Gastroesophageal sphincter (tissue), 4 donors: ENCODE measurements at regions not wholly inside any gene's neighbourhood (a gene's known extent, or its start where the extent isn't known, plus 50 kb on each side); places are given as distances from the start of the nearest gene placed in this dataset.
"Not testable (repeated sequence)": the region's sequence is repeated elsewhere in the genome, so short reads cannot be mapped to it uniquely, and the experiment has no call there.

Experiments used
- ATAC-seq: fragments of 150-250 bp; one replicate; pipeline ENCODE4 v1.9.1; 2016; ENCODE audit warnings: mild to moderate bottlenecking, moderate library complexity
- H3K27ac ChIP-seq, 4 donors: fragments of 200-600 bp; sonication (generic) in 3 of 4; 1 replicate in 3 of 4; 2 replicates in 1 of 4; pipeline ENCODE4 v1.5.1; 2016 to 2019
- H3K27me3 ChIP-seq: fragments of 200-600 bp; sonication (generic); one replicate; pipeline ENCODE4 v1.5.1; 2019
- H3K36me3 ChIP-seq, 2 donors: fragments of 200-600 bp; sonication (generic); one replicate each; pipeline ENCODE4 v1.5.1; 2019; ENCODE audit warnings: control low read depth in 1 of 2
- H3K4me1 ChIP-seq, 3 donors: fragments of 200-600 bp; sonication (generic); 1 replicate in 2 of 3; 2 replicates in 1 of 3; pipeline ENCODE4 v1.5.1; 2016 to 2019; ENCODE audit warnings: control low read depth in 2 of 3
- H3K4me3 ChIP-seq, 2 donors: fragments of 200-600 bp; sonication (generic); one replicate each; pipeline ENCODE4 v1.5.1; 2019; ENCODE audit warnings: mild to moderate bottlenecking in 1 of 2, moderate library complexity in 1 of 2
- H3K9me3 ChIP-seq, 3 donors: fragments of 200-600 bp; sonication (generic); one replicate each; pipeline ENCODE4 v1.5.1; 2017 to 2019; ENCODE audit warnings: control low read depth in 2 of 3
- EP300 ChIP-seq: sonication (generic); formaldehyde crosslinking; IDR thresholded peaks from one replicate; pipeline ENCODE4 v1.6.1; 2017; ENCODE audit warnings: antibody characterized with exemption, mild to moderate bottlenecking
- POLR2A ChIP-seq, 2 donors: fragments of 450-650 bp; IDR thresholded peaks; one replicate each; pipeline ENCODE4 v1.6.1; 2017; ENCODE audit warnings: antibody characterized with exemption in 2 of 2, mild to moderate bottlenecking in 2 of 2, moderate library complexity in 1 of 2
- POLR2AphosphoS5 ChIP-seq: sonication (generic); formaldehyde crosslinking; IDR thresholded peaks from one replicate; pipeline ENCODE4 v1.6.1; 2017; ENCODE audit warnings: antibody characterized with exemption
- WGBS, 2 donors: methylation state at CpG; one replicate each; pipeline ENCODE4 v1.1.5; 2018; ENCODE audit warnings: low coverage in 1 of 2; 5-methylcytosine and 5-hydroxymethylcytosine counted together
- TF ChIP-seq, protein P1 (sequence below), 4 experiments: fragments of 200-600 bp in 2 of 4; fragments of 450-650 bp in 2 of 4; sonication (generic) in 1 of 4; IDR thresholded peaks; one replicate each; pipeline ENCODE4 v1.5.1; 2017 to 2019; ENCODE audit warnings: antibody characterized with exemption in 4 of 4, mild to moderate bottlenecking in 2 of 4, moderate library complexity in 2 of 4

DNA sequence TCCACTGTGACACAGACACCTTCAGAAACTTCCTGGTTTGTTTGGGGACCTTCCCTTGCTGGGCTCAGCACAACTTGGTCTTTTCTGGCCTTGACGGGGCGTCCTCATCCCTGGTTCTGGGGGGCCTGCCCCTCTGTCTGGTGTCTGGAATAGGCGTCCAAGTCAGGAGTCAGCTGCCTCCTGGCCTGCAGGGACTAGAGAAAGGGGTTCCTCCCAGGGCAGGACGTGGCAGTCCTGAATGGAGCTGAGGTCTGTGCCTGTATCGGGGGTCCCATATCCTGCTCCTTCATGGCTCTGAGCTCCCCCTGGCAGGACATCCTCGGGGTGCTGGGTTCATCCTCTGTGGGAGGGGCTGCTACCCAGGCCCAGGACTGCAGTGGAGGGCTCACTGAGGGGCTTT lies 384.0 kb downstream of the TMEM121 start:
- no peaks in the 10 kb centered on the region for H3K36me3 ChIP-seq
- H3K4me1 ChIP-seq: no peaks in the 10 kb centered on the region
- H3K4me3 ChIP-seq: no peak overlapping the region
- H3K27me3 ChIP-seq: peaks cover 16% of the 10 kb centered on the region
- TF ChIP-seq, protein P1, sequence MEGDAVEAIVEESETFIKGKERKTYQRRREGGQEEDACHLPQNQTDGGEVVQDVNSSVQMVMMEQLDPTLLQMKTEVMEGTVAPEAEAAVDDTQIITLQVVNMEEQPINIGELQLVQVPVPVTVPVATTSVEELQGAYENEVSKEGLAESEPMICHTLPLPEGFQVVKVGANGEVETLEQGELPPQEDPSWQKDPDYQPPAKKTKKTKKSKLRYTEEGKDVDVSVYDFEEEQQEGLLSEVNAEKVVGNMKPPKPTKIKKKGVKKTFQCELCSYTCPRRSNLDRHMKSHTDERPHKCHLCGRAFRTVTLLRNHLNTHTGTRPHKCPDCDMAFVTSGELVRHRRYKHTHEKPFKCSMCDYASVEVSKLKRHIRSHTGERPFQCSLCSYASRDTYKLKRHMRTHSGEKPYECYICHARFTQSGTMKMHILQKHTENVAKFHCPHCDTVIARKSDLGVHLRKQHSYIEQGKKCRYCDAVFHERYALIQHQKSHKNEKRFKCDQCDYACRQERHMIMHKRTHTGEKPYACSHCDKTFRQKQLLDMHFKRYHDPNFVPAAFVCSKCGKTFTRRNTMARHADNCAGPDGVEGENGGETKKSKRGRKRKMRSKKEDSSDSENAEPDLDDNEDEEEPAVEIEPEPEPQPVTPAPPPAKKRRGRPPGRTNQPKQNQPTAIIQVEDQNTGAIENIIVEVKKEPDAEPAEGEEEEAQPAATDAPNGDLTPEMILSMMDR (IDR thresholded peaks at IDR 0.05): no peak
- no peak for TF ChIP-seq EP300
- TF ChIP-seq POLR2A (IDR thresholded peaks at IDR 0.05): no peak
- no peak for TF ChIP-seq POLR2AphosphoS5
- peaks cover 0 to 14% (median 0%) of the 10 kb centered on the region in 3 donors for H3K9me3 ChIP-seq
- WGBS, 2 donors: no CpG with 5 or more reads among the region's 6 CpGs
- no peak overlapping the region for H3K27ac ChIP-seq
- ATAC-seq: no peak

DNA sequence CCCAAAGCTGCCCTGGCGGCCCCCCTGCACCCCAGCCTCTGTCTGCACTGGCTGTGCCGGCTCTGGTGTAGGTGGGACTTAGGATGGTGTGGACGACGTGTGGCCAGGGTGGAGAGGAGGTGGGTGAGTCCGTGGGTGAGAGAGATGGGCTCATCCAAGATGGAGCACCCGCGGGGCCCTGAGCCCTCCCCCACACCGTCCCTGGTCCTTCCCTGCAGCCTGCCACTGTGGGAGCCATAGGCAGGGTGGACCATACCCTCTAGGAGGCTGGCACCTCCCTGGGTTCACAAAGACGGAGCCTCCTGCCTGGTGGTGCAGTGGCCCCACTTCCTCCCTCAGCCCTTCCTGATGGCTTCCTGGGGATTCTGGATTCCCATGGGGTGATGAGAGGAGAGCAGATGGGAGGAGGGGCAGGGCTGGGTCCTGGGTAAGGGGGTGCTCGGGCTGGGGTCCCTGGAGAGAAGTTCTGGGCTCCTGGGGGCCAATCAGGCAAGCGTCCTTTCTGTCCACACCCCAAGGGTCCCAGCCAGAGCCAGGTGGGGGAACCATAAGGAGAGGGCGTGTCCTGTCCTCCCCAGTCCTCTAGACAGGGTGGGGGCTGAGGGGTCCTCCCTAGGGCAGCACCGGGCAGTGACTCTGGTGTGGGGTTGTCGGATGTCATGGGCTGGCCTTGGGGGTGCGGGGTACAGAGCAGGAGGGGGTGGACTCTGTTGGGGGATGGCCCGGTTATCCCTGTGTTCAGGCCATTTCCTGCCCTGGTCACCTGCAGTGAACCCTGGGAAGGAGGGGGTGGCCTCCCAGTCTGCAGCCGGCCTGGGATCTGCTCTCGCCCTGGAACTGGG lies 384.8 kb downstream of the TMEM121 start:
- Histone ChIP-seq H3K9me3 (peaks cover 0 to 19% (median 0%) of the 10 kb centered on the region in 3 donors), H3K4me1 (no peaks in the 10 kb centered on the region), H3K4me3 (no peak overlapping the region), H3K36me3 (no peaks in the 10 kb centered on the region), H3K27ac (no peak overlapping the region), H3K27me3 (peaks cover 16% of the 10 kb centered on the region)
- TF ChIP-seq POLR2A (IDR thresholded peaks at IDR 0.05) (no peak), POLR2AphosphoS5 (no peak), EP300 (no peak)
- TF ChIP-seq, protein P1 (IDR thresholded peaks at IDR 0.05): no peak
- ATAC-seq: peak; percentile 11
- 82% methylated on average over 2 of the region's 18 CpGs; no CpG with 5 or more reads in 1 of the 2 donors for WGBS, 2 donors

DNA sequence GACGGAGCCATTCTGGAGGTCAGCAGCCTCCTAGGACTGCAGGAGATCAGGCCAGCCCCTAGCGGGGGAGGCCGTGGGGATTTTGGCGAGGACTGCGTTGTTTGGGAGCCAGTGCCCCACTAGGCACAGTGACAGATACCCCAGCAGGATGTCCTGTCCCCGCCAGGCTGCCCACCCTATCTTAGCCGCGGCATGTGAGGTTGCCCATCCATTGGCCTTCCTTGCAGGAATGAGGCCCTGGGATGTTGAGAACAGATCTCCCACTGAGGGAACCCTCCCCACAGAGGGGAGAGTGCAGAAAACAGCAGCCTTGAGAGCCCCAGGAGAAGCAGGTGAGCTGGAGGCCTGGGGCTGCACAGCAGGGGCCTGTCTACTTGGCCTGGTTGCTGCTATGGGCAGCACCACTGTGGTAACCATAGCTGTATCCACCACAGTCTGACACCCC lies 385.5 kb downstream of the TMEM121 start:
- H3K4me1 ChIP-seq, H3K27ac ChIP-seq, ATAC-seq, H3K36me3 ChIP-seq, H3K4me3 ChIP-seq: not testable (repeated sequence)
- Histone ChIP-seq H3K27me3 (peaks cover 16% of the 10 kb centered on the region), H3K9me3 (peaks cover 0 to 19% (median 0%) of the 10 kb centered on the region in 3 donors)
- no CpG with 5 or more reads among the region's 8 CpGs for WGBS, 2 donors

DNA sequence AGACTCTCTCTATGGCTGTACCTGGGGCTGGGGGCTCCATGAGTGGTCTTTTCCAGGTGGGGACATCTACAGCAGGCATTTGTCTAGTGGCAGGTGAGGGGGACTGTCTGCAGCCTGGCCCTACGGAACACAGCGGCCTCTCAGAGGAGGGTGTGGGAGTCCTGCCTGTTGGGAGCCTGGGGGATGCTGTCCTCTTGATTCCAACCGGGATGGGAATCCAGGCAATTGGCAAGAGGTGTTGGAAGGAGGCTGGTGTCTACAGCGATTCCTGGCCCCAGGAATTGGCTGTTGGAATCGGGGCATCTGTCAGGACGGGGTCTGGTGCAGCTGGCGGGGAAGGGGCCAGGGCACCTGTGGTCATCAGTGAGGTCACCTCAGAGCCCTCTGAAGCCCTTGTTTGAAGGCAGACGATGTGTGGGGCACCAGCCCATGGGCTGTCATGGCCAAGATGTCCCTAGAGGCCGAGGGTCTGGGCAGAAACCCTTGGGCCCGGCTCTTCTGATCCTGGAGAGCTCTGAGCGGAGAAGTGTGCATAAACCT lies 386.3 kb downstream of the TMEM121 start:
- ATAC-seq: no peak
- TF ChIP-seq POLR2A (IDR thresholded peaks at IDR 0.05) (no peak), EP300 (no peak)
- H3K4me3 ChIP-seq: no peak overlapping the region
- H3K4me1 ChIP-seq: no peaks in the 10 kb centered on the region
- peaks cover 16% of the 10 kb centered on the region for H3K27me3 ChIP-seq
- no peak overlapping the region for H3K27ac ChIP-seq
- WGBS, 2 donors: 83% methylated on average over 6 of the region's 11 CpGs; no CpG with 5 or more reads in 1 of the 2 donors
- H3K9me3 ChIP-seq: peaks cover 0 to 17% (median 0%) of the 10 kb centered on the region in 3 donors
- no peaks in the 10 kb centered on the region for H3K36me3 ChIP-seq

DNA sequence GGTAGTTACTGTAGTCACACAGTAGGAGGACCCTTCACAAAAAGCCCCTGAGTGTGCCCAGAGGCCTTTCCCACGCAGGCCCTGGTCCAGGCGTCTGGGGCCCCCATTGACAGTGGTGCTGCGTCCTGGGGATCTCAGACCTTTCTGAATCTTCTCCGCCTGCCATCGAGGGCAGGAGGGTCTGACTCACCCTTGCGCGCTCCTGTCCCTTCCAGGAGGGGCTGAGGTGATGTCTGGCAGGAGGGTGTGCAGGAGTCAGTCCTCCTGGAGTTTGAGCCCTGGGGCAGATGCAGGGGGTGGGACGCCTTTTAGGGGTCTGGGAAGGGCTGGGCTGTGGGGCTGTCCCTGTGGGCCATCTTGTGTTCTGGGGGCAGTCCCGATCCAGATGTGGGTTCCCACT lies 386.8 kb downstream of the TMEM121 start:
- Histone ChIP-seq H3K27ac (no peak overlapping the region), H3K27me3 (peaks cover 11% of the 10 kb centered on the region), H3K36me3 (no peaks in the 10 kb centered on the region), H3K9me3 (peaks cover 0 to 17% (median 0%) of the 10 kb centered on the region in 3 donors), H3K4me1 (no peaks in the 10 kb centered on the region), H3K4me3 (no peak overlapping the region)
- TF ChIP-seq, protein P1 (IDR thresholded peaks at IDR 0.05): no peak
- TF ChIP-seq POLR2AphosphoS5: no peak
- no peak for TF ChIP-seq EP300
- TF ChIP-seq POLR2A (IDR thresholded peaks at IDR 0.05): no peak
- no peak for ATAC-seq
- WGBS, 2 donors: no CpG with 5 or more reads among the region's 9 CpGs

DNA sequence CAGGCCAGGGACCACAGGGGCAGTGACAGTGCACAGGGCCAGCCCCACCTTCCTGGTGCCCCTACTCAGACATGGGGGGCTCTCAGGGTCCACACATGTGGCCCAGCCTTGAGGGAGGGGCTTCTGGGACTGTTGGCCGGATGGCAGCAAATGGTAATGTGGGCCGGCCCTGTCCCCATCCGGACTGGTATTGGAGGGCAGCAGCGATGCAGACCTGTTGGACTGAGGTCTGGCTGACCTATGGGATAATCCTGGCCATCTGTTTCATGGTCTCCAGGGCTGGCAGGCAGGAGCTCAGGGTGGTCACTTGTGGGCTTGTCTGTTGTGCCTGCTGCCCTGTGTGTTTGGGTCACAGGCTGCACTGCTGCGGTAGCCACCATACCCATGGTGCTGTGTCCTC lies 387.5 kb downstream of the TMEM121 start:
- H3K4me3 ChIP-seq: no peak overlapping the region
- H3K9me3 ChIP-seq: peaks cover 0 to 17% (median 0%) of the 10 kb centered on the region in 3 donors
- WGBS, 2 donors: no CpG with 5 or more reads among the region's 5 CpGs
- no peak overlapping the region for H3K27ac ChIP-seq
- ATAC-seq: no peak
- H3K4me1 ChIP-seq: no peaks in the 10 kb centered on the region
- peaks cover 4% of the 10 kb centered on the region for H3K27me3 ChIP-seq
- no peak for TF ChIP-seq POLR2A (IDR thresholded peaks at IDR 0.05)
- no peak for TF ChIP-seq POLR2AphosphoS5
- TF ChIP-seq, protein P1 (IDR thresholded peaks at IDR 0.05): no peak
- no peak for TF ChIP-seq EP300
- H3K36me3 ChIP-seq: no peaks in the 10 kb centered on the region

DNA sequence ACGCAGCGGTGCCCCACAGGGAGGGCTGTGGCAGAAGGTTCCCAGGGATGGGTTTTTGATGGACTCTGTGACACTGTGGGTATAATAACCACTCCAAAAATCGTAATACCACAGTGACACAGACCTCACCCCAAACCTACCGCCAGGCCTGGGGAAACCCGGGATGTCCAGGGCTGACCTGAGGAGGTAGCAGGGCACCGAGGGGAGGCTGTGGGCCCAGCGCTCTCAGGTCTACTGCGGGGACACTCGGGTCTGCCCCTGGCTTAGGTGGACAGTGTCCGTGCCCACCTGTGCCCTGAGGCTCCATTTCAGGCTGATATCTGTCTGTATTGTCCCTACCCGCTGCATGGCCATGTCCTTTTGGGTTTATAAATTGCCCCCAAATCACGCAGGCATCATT lies 387.9 kb downstream of the TMEM121 start:
- not testable (repeated sequence) for H3K36me3 ChIP-seq, ATAC-seq, H3K27me3 ChIP-seq, H3K27ac ChIP-seq, H3K4me1 ChIP-seq, H3K4me3 ChIP-seq
- H3K9me3 ChIP-seq: peaks cover 0 to 17% (median 0%) of the 10 kb centered on the region in 3 donors
- WGBS, 2 donors: no CpG with 5 or more reads among the region's 12 CpGs
